ENCODE measurements at regions not wholly inside any gene's neighbourhood (a gene's known extent, or its start where the extent isn't known, plus 50 kb on each side); places are given as distances from the start of the nearest gene placed in this dataset.

DNA sequence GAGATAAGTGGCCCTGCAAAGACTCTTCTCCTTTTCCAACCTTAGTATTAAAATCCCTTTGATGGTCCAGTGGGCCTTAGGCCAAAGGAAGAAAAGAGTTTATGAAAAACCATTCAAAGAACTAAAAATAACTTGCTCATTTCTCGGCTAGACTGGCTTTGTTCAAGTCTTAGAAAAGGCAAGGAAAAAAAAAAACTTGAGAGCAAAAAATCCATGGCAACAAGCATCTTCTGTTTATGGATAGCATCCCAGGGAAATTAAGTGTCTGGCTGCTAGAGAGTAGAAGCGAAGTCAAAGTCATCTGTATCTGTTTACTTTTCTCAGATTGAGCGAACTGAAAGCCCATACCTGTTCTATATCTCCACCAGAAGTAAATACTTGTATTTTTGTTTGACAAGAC lies 129.6 kb downstream of the KCTD15 start:
- no peak for TF ChIP-seq CREB1 (CRISPR knock-in tag; IDR thresholded peaks at IDR 0.05; ENCODE audit: low read depth)
- TF ChIP-seq, protein P1, sequence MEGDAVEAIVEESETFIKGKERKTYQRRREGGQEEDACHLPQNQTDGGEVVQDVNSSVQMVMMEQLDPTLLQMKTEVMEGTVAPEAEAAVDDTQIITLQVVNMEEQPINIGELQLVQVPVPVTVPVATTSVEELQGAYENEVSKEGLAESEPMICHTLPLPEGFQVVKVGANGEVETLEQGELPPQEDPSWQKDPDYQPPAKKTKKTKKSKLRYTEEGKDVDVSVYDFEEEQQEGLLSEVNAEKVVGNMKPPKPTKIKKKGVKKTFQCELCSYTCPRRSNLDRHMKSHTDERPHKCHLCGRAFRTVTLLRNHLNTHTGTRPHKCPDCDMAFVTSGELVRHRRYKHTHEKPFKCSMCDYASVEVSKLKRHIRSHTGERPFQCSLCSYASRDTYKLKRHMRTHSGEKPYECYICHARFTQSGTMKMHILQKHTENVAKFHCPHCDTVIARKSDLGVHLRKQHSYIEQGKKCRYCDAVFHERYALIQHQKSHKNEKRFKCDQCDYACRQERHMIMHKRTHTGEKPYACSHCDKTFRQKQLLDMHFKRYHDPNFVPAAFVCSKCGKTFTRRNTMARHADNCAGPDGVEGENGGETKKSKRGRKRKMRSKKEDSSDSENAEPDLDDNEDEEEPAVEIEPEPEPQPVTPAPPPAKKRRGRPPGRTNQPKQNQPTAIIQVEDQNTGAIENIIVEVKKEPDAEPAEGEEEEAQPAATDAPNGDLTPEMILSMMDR (conservative IDR thresholded peaks at IDR 0.05; ENCODE audit: low read depth in 2 of 2): no peak
- TF ChIP-seq EZH2 (IDR thresholded peaks at IDR 0.05; ENCODE audit: low read depth, unreplicated experiment): no peak
- TF ChIP-seq POLR2AphosphoS5 (IDR thresholded peaks at IDR 0.05; ENCODE audit: low read depth): no peak
- TF ChIP-seq, protein P2, sequence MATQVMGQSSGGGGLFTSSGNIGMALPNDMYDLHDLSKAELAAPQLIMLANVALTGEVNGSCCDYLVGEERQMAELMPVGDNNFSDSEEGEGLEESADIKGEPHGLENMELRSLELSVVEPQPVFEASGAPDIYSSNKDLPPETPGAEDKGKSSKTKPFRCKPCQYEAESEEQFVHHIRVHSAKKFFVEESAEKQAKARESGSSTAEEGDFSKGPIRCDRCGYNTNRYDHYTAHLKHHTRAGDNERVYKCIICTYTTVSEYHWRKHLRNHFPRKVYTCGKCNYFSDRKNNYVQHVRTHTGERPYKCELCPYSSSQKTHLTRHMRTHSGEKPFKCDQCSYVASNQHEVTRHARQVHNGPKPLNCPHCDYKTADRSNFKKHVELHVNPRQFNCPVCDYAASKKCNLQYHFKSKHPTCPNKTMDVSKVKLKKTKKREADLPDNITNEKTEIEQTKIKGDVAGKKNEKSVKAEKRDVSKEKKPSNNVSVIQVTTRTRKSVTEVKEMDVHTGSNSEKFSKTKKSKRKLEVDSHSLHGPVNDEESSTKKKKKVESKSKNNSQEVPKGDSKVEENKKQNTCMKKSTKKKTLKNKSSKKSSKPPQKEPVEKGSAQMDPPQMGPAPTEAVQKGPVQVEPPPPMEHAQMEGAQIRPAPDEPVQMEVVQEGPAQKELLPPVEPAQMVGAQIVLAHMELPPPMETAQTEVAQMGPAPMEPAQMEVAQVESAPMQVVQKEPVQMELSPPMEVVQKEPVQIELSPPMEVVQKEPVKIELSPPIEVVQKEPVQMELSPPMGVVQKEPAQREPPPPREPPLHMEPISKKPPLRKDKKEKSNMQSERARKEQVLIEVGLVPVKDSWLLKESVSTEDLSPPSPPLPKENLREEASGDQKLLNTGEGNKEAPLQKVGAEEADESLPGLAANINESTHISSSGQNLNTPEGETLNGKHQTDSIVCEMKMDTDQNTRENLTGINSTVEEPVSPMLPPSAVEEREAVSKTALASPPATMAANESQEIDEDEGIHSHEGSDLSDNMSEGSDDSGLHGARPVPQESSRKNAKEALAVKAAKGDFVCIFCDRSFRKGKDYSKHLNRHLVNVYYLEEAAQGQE (IDR thresholded peaks at IDR 0.05; ENCODE audit: unreplicated experiment): no peak
- no peak for TF ChIP-seq EZH2phosphoT487 (IDR thresholded peaks at IDR 0.05; ENCODE audit: unreplicated experiment)
- TF ChIP-seq ETS1 (IDR thresholded peaks at IDR 0.05): no peak
- TF ChIP-seq JUNB (IDR thresholded peaks at IDR 0.05; ENCODE audit: unreplicated experiment): no peak
- TF ChIP-seq NANOG (IDR thresholded peaks at IDR 0.05; ENCODE audit: borderline replicate concordance): no peak
- no peak for TF ChIP-seq ZNF331 (CRISPR knock-in tag; IDR thresholded peaks at IDR 0.05; ENCODE audit: low read depth)
- TF ChIP-seq STAT1 (IDR thresholded peaks at IDR 0.05; ENCODE audit: unreplicated experiment): no peak

Data from GM23338 (cell line).